Pancreas (tissue), 10 donors: ENCODE measurements at regions not wholly inside any gene's neighbourhood (a gene's known extent, or its start where the extent isn't known, plus 50 kb on each side); places are given as distances from the start of the nearest gene placed in this dataset.

Experiments
- ATAC-seq, 4 donors: fragments of 200-7000 bp; cut with Tn5 transposase; one replicate each; pipeline versions ENCODE4 v1.8.0 to v1.9.1; 2020; ENCODE audit warnings: mild to moderate bottlenecking in 4 of 4, moderate library complexity in 4 of 4
- DNase-seq, 6 donors: peaks; one replicate each; pipeline ENCODE4 v3.0.0-alpha.2; 2020
- FAIRE-seq: peaks from 2 replicates; lab custom pipeline; 2012; peaks lifted over from hg19 to GRCh38; lab: Jason Lieb, UNC
- H3K27ac ChIP-seq, 4 donors: fragments of 200-600 bp; sonication (generic); 1 replicate in 3 of 4; 2 replicates in 1 of 4; pipeline versions ENCODE4 v1.5.0 to v1.8.0; 2020
- H3K27me3 ChIP-seq, 4 donors: fragments of 200-600 bp; one replicate each; pipeline ENCODE4 v1.8.0; 2021
- H3K36me3 ChIP-seq, 3 donors: fragments of 200-600 bp; sonication (generic) in 1 of 3; one replicate each; pipeline versions ENCODE4 v1.5.0 to v1.8.0; 2020 to 2021
- H3K4me1 ChIP-seq, 3 donors: fragments of 200-600 bp; one replicate each; pipeline ENCODE4 v1.8.0; 2021
- H3K4me3 ChIP-seq, 4 donors: fragments of 200-600 bp; sonication (generic) in 2 of 4; one replicate each; pipeline versions ENCODE4 v1.5.0 to v1.8.0; 2020 to 2021
- H3K9me3 ChIP-seq, 4 donors: fragments of 200-600 bp; one replicate each; pipeline ENCODE4 v1.8.0; 2021
- CTCF ChIP-seq, 4 donors: fragments of 200-600 bp; sonication (generic) in 3 of 4; IDR thresholded peaks; one replicate each; pipeline versions ENCODE4 v1.5.0 to v1.8.0; 2021; ENCODE audit warnings: antibody characterized with exemption in 4 of 4
- WGBS, 2 donors: extraction: QIAGEN DNeasy Blood & Tissue Kit; methylation state at CpG; one replicate each; pipeline ENCODE4 v1.1.7; 2013; 5-methylcytosine and 5-hydroxymethylcytosine counted together
- intact Hi-C, 3 donors: fragments of 100-400 bp; cut with DNase I; formaldehyde crosslinking; loops; one replicate each; pipeline versions ENCODE4 v1.11.1 to v1.14.2; 2022
- donor health status: healthy with polysubstance abuse.
- donor health status: DM: no; HTN: no; CAD: no; lungs with moderate emphysema.
- donor health status: DM: no; HTN: no; CAD: no.
- donor health status: control.
- donor health status: control.
- donor health status: Bipolar disorder and iron deficiency.
- donor health status: DM: yes; HTN: yes; CAD: no.
- donor health status: DM: no; HTN: no; CAD: no.
- donor health status: DM: no; HTN: no; CAD: no.
- donor health status: DM: yes; HTN: yes; CAD: no.

- no peak overlapping the region for H3K4me3 ChIP-seq
- H3K27me3 ChIP-seq = no peaks in the 10 kb centered on the region
- H3K9me3 ChIP-seq = no peaks in the 10 kb centered on the region
- WGBS, 2 donors = 92 to 99% methylated on average over 3 of the region's 3 CpGs
- TF ChIP-seq CTCF (IDR thresholded peaks at IDR 0.05) = no peak
- no peak for ATAC-seq
- intact Hi-C loops = no loop called here
- no peaks in the 10 kb centered on the region for H3K4me1 ChIP-seq
- FAIRE-seq = no peak
- H3K36me3 ChIP-seq = no peaks in the 10 kb centered on the region
- no peak for DNase-seq
- H3K27ac ChIP-seq = no peak overlapping the region
Measured at GRCh38 chr20:6240059-6240458, 117.2 kb upstream of the FERMT1 start.

GRCh38 chr20:6238421-6238820 lies 115.6 kb upstream of the FERMT1 start:
- H3K36me3 ChIP-seq = no peaks in the 10 kb centered on the region
- intact Hi-C loops = no loop called here
- DNase-seq (no peak), ATAC-seq (no peak), FAIRE-seq (no peak)
- WGBS, 2 donors = 59 to 60% methylated on average over 6 of the region's 6 CpGs
- H3K27me3 ChIP-seq = no peaks in the 10 kb centered on the region
- no peak overlapping the region for H3K4me3 ChIP-seq
- no peak overlapping the region for H3K27ac ChIP-seq
- no peaks in the 10 kb centered on the region for H3K4me1 ChIP-seq
- H3K9me3 ChIP-seq = no peaks in the 10 kb centered on the region
- TF ChIP-seq CTCF (IDR thresholded peaks at IDR 0.05) = no peak

- TF ChIP-seq CTCF (IDR thresholded peaks at IDR 0.05) = no peak
- WGBS, 2 donors = 69 to 74% methylated on average over 1 of the region's 1 CpG
Measured at GRCh38 chr20:6235510-6235909, 112.7 kb upstream of the FERMT1 start.

GRCh38 chr20:6232436-6232835 lies 109.6 kb upstream of the FERMT1 start:
- H3K36me3 ChIP-seq = no peaks in the 10 kb centered on the region
- no peaks in the 10 kb centered on the region for H3K4me1 ChIP-seq
- 59 to 74% methylated on average over 3 of the region's 3 CpGs for WGBS, 2 donors
- H3K27me3 ChIP-seq = no peaks in the 10 kb centered on the region
- no peak for TF ChIP-seq CTCF (IDR thresholded peaks at IDR 0.05)
- intact Hi-C loops = no loop called here
- H3K4me3 ChIP-seq = no peak overlapping the region
- ATAC-seq = no peak
- no peaks in the 10 kb centered on the region for H3K9me3 ChIP-seq
- no peak for DNase-seq
- no peak overlapping the region for H3K27ac ChIP-seq
- no peak for FAIRE-seq

More at GRCh38 chr20:6235510-6235909, 112.7 kb upstream of the FERMT1 start:
- Histone ChIP-seq H3K27me3 (no peaks in the 10 kb centered on the region), H3K27ac (no peak overlapping the region), H3K4me1 (no peaks in the 10 kb centered on the region), H3K36me3 (no peaks in the 10 kb centered on the region), H3K4me3 (no peak overlapping the region), H3K9me3 (no peaks in the 10 kb centered on the region)
- DNase-seq = no peak
- ATAC-seq = no peak
- no peak for FAIRE-seq
- intact Hi-C loops = no loop called here

GRCh38 chr20:6231556-6231955 lies 108.7 kb upstream of the FERMT1 start:
- Histone ChIP-seq H3K9me3 (no peaks in the 10 kb centered on the region), H3K36me3 (no peaks in the 10 kb centered on the region), H3K27me3 (no peaks in the 10 kb centered on the region), H3K4me1 (no peaks in the 10 kb centered on the region), H3K4me3 (no peak overlapping the region), H3K27ac (no peak overlapping the region)
- WGBS, 2 donors = 29 to 35% methylated on average over 2 of the region's 2 CpGs
- TF ChIP-seq CTCF (IDR thresholded peaks at IDR 0.05) = no peak
- FAIRE-seq = no peak
- DNase-seq = no peak
- intact Hi-C loops = no loop called here
- ATAC-seq = no peak
